ENCODE measurements at regions not wholly inside any gene's neighbourhood (a gene's known extent, or its start where the extent isn't known, plus 50 kb on each side); places are given as distances from the start of the nearest gene placed in this dataset.
A peak's percentile ranks its signal among the peaks of the same experiment; 100 is the strongest.

GRCh38 chr2:103921161-103921560 is 932.8 kb upstream of the POU3F3 start:
- DNase-seq (ENCODE audit: low read depth in 4 of 4, low spot score in 3 of 4) = no peak

- DNase-seq (ENCODE audit: low read depth in 4 of 4, low spot score in 3 of 4) = no peak
Measured at GRCh38 chr2:103942199-103942598, 911.7 kb upstream of the POU3F3 start.

GRCh38 chr2:103945083-103945482 is 908.8 kb upstream of the POU3F3 start:
- DNase-seq (ENCODE audit: low read depth in 4 of 4, low spot score in 3 of 4) = no peak

GRCh38 chr2:103959174-103960128 is 894.5 kb upstream of the POU3F3 start:
- peak in 3 of 4 donors; percentile 18 to 49 (median 33) for DNase-seq (ENCODE audit: low read depth in 4 of 4, low spot score in 3 of 4)

GRCh38 chr2:103960129-103960513 is 893.8 kb upstream of the POU3F3 start:
- DNase-seq (ENCODE audit: low read depth in 4 of 4, low spot score in 3 of 4) = no peak

- DNase-seq (ENCODE audit: low read depth in 4 of 4, low spot score in 3 of 4) = no peak
Measured at GRCh38 chr2:103960951-103961350, 893.0 kb upstream of the POU3F3 start.

GRCh38 chr2:103961862-103962261 is 892.1 kb upstream of the POU3F3 start:
- no peak for DNase-seq (ENCODE audit: low read depth in 4 of 4, low spot score in 3 of 4)

- no peak for DNase-seq (ENCODE audit: low read depth in 4 of 4, low spot score in 3 of 4)
Measured at GRCh38 chr2:103962670-103963069, 891.2 kb upstream of the POU3F3 start.

- DNase-seq (ENCODE audit: low read depth in 4 of 4, low spot score in 3 of 4) = peak in 1 of 4 donors; percentile 22
Measured at GRCh38 chr2:103963146-103963725, 890.7 kb upstream of the POU3F3 start.

- DNase-seq (ENCODE audit: low read depth in 4 of 4, low spot score in 3 of 4) = no peak
Measured at GRCh38 chr2:103977241-103977640, 876.7 kb upstream of the POU3F3 start.

- no peak for DNase-seq (ENCODE audit: low read depth in 4 of 4, low spot score in 3 of 4)
Measured at GRCh38 chr2:103977668-103978067, 876.2 kb upstream of the POU3F3 start.

GRCh38 chr2:103980401-103980800 is 873.5 kb upstream of the POU3F3 start:
- DNase-seq (ENCODE audit: low read depth in 4 of 4, low spot score in 3 of 4) = no peak

- no peak for DNase-seq (ENCODE audit: low read depth in 4 of 4, low spot score in 3 of 4)
Measured at GRCh38 chr2:103982691-103983090, 871.2 kb upstream of the POU3F3 start.

- no peak for DNase-seq (ENCODE audit: low read depth in 4 of 4, low spot score in 3 of 4)
Measured at GRCh38 chr2:103986001-103986400, 867.9 kb upstream of the POU3F3 start.

- DNase-seq (ENCODE audit: low read depth in 4 of 4, low spot score in 3 of 4) = no peak
Measured at GRCh38 chr2:103991591-103991990, 862.3 kb upstream of the POU3F3 start.

- no peak for DNase-seq (ENCODE audit: low read depth in 4 of 4, low spot score in 3 of 4)
Measured at GRCh38 chr2:104004821-104005220, 849.1 kb upstream of the POU3F3 start.

- DNase-seq (ENCODE audit: low read depth in 4 of 4, low spot score in 3 of 4) = no peak
Measured at GRCh38 chr2:104016801-104017200, 837.1 kb upstream of the POU3F3 start.

GRCh38 chr2:104023306-104023705 is 830.6 kb upstream of the POU3F3 start:
- no peak for DNase-seq (ENCODE audit: low read depth in 4 of 4, low spot score in 3 of 4)

- DNase-seq (ENCODE audit: low read depth in 4 of 4, low spot score in 3 of 4) = no peak
Measured at GRCh38 chr2:104023765-104024164, 830.1 kb upstream of the POU3F3 start.

- DNase-seq (ENCODE audit: low read depth in 4 of 4, low spot score in 3 of 4) = no peak
Measured at GRCh38 chr2:104025295-104025694, 828.6 kb upstream of the POU3F3 start.

- no peak for DNase-seq (ENCODE audit: low read depth in 4 of 4, low spot score in 3 of 4)
Measured at GRCh38 chr2:104026725-104027124, 827.2 kb upstream of the POU3F3 start.

GRCh38 chr2:104027321-104027720 is 826.6 kb upstream of the POU3F3 start:
- no peak for DNase-seq (ENCODE audit: low read depth in 4 of 4, low spot score in 3 of 4)

Data from right renal pelvis (tissue), 4 donors.